ENCODE measurements at regions not wholly inside any gene's neighbourhood (a gene's known extent, or its start where the extent isn't known, plus 50 kb on each side); places are given as distances from the start of the nearest gene placed in this dataset.

- no peak for TF ChIP-seq CTCF (IDR thresholded peaks at IDR 0.05; ENCODE audit: poor library complexity)
- TF ChIP-seq EZH2 (IDR thresholded peaks at IDR 0.05; ENCODE audit: borderline replicate concordance), result no peak
- no peak for TF ChIP-seq EZH2phosphoT487 (IDR thresholded peaks at IDR 0.05; ENCODE audit: low read depth, severe bottlenecking, unreplicated experiment)
Measured at GRCh38 chr6:43896329-43897255, 126.6 kb downstream of the VEGFA start.

All from hepatocyte (in vitro differentiated cells).